OCI-LY7 (cell line): ENCODE measurements at regions not wholly inside any gene's neighbourhood (a gene's known extent, or its start where the extent isn't known, plus 50 kb on each side); places are given as distances from the start of the nearest gene placed in this dataset.

Experiments used
- BruUV-seq: library from RNA; stranded (reverse); fragments of 400-500 nt; replicated peaks from 2 replicates; lab custom pipeline; 2021; lab: Mats Ljungman, UMichigan
- CTCF ChIA-PET: fragments of 300-600 bp; sonication (Branson Sonifier 250); formaldehyde crosslinking; loops from one replicate; lab custom pipeline; 2022; ENCODE audit warnings: antibody characterized with exemption; ENCODE audit not compliant: unreplicated experiment; lab: Charles Lee
- POLR2A ChIA-PET: fragments of 300-600 bp; sonication (Branson Sonifier 250); formaldehyde crosslinking; loops from one replicate; lab custom pipeline; 2022; ENCODE audit warnings: antibody characterized with exemption; lab: Charles Lee
- DNase-seq: peaks from one replicate; pipeline ENCODE4 v3.0.0-alpha.2; 2015; ENCODE audit warnings: low spot score
- H2AFZ ChIP-seq: fragments of 200-600 bp; sonication (generic), shearing (Covaris generic); 2 replicates; pipeline ENCODE4 v1.6.1; 2014; ENCODE audit warnings: mild to moderate bottlenecking, antibody characterized with exemption, low read length, moderate library complexity
- H3K27ac ChIP-seq: fragments of 200-600 bp; sonication (generic); 2 replicates; pipeline ENCODE4 v1.5.1; 2014; ENCODE audit warnings: mixed run types, low read depth, mild to moderate bottlenecking, moderate library complexity, low read length, inconsistent platforms; ENCODE audit not compliant: poor library complexity, severe bottlenecking
- H3K36me3 ChIP-seq: fragments of 200-600 bp; sonication (generic); 2 replicates; pipeline ENCODE4 v1.6.1; 2014; ENCODE audit warnings: mild to moderate bottlenecking, antibody characterized with exemption, low read length, moderate library complexity, mixed read lengths; ENCODE audit not compliant: insufficient read depth
- H3K4me1 ChIP-seq: fragments of 200-600 bp; sonication (generic); 2 replicates; pipeline ENCODE4 v1.5.1; 2014; ENCODE audit warnings: mild to moderate bottlenecking, low read length; ENCODE audit not compliant: insufficient read depth, poor library complexity, severe bottlenecking
- H3K4me2 ChIP-seq: fragments of 200-600 bp; sonication (generic); 2 replicates; pipeline ENCODE4 v1.6.1; 2014; ENCODE audit warnings: mild to moderate bottlenecking, low read length
- H3K4me3 ChIP-seq: fragments of 200-600 bp; sonication (generic); 2 replicates; pipeline ENCODE4 v1.5.1; 2014; ENCODE audit warnings: mild to moderate bottlenecking, low read depth, low read length; ENCODE audit not compliant: poor library complexity, severe bottlenecking
- H3K79me2 ChIP-seq: fragments of 200-600 bp; sonication (generic); 2 replicates; pipeline ENCODE4 v1.6.1; 2016; ENCODE audit warnings: low read depth, mild to moderate bottlenecking, low read length, moderate library complexity, mixed read lengths; ENCODE audit not compliant: insufficient read depth
- H3K9me2 ChIP-seq: fragments of 200-600 bp; sonication (generic); 2 replicates; pipeline ENCODE4 v1.6.1; 2016; ENCODE audit warnings: mild to moderate bottlenecking, low read length, mixed read lengths; ENCODE audit not compliant: insufficient read depth
- H3K9me3 ChIP-seq: fragments of 200-600 bp; sonication (generic); 2 replicates; pipeline ENCODE4 v1.6.1; 2014; ENCODE audit warnings: mild to moderate bottlenecking, mixed run types, low read length, mixed read lengths
- H4K20me1 ChIP-seq: fragments of 200-600 bp; sonication (generic); 2 replicates; pipeline ENCODE4 v1.6.1; 2014; ENCODE audit warnings: mild to moderate bottlenecking, antibody characterized with exemption, low read length, moderate library complexity, mixed read lengths; ENCODE audit not compliant: insufficient read depth
- CTCF ChIP-seq: fragments of 200-600 bp; sonication (generic); conservative IDR thresholded peaks from 2 replicates; pipeline ENCODE4 v1.5.1; 2014; ENCODE audit warnings: mild to moderate bottlenecking, antibody characterized with exemption, low read length, moderate library complexity, mixed read lengths
- EZH2phosphoT487 ChIP-seq: fragments of 200-600 bp; sonication (generic); IDR thresholded peaks from 2 replicates; pipeline ENCODE4 v1.6.1; 2018; ENCODE audit warnings: low read depth, borderline replicate concordance, mild to moderate bottlenecking, mixed run types, antibody characterized with exemption, low read length, moderate library complexity, mixed read lengths
- intact Hi-C: fragments of 100-400 bp; cut with micrococcal nuclease; formaldehyde crosslinking; loops from one replicate; pipeline ENCODE4 v1.10.0; 2022; ENCODE audit not compliant: unreplicated experiment

DNA sequence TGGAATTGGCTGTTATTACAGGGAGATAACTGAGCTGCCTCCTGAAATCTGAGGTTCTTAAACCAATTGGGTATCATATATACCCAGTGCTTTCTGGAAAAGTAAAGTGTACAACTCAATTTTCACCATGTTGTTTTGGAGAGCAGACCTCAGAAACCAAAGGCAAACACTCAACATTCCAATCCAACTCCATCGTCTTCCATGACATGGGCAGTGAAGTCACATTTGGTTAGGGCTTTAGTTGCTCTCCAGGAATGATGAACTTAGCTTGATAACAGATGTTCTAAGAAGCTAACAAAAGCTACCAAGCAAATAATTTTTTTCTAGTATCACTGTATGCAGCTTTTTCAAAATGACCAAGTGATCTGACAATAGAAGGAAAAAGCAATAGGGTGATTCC, 107.0 kb upstream of the SLC35G4 start:
- intact Hi-C loops: no loop called here
- no TSS peak for BruUV-seq
- H3K4me2 ChIP-seq: no peak overlapping the region
- TF ChIP-seq CTCF (no peak), EZH2phosphoT487 (no peak)
- H3K36me3 ChIP-seq: no peaks in the 10 kb centered on the region
- ChIA-PET CTCF (no interaction called here), POLR2A (interaction anchor here (1.1 to 1.4 kb wide), 2 partner anchors 10 to 192 kb away, joined by 3 to 4 read pairs; no protein-coding TSS in a partner anchor)
- no peak overlapping the region for H3K4me3 ChIP-seq
- no peaks in the 10 kb centered on the region for H3K79me2 ChIP-seq
- H4K20me1 ChIP-seq: no peaks in the 10 kb centered on the region
- DNase-seq: no peak
- no peak overlapping the region for H3K27ac ChIP-seq
- no peaks in the 10 kb centered on the region for H3K9me3 ChIP-seq
- H2AFZ ChIP-seq: no peak overlapping the region
- H3K9me2 ChIP-seq: no peaks in the 10 kb centered on the region
- peaks cover 6% of the 10 kb centered on the region for H3K4me1 ChIP-seq

DNA sequence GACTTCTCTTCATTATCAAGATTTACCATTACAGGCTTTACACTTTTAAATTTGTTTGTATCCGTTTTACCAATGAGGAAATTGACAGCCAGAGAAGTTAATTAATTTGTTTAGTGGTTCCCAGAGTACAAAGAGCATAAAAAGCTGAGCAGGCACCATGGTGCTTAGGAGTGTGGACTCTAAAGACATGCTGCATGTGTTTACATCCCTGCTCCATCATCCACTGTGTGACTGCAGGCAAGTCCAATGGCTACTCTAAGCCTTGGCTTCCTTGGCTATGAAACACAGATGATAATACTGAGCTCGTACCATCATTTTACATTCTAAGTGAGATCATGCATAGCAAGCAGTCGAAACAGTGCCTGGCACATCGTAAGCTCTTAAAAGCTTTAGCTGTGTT, 108.0 kb upstream of the SLC35G4 start:
- Histone ChIP-seq H2AFZ (no peak overlapping the region), H3K9me2 (no peaks in the 10 kb centered on the region), H3K36me3 (no peaks in the 10 kb centered on the region), H3K27ac (no peak overlapping the region), H3K4me2 (no peak overlapping the region), H3K4me3 (no peak overlapping the region), H4K20me1 (no peaks in the 10 kb centered on the region), H3K4me1 (peaks cover 6% of the 10 kb centered on the region), H3K9me3 (no peaks in the 10 kb centered on the region), H3K79me2 (no peaks in the 10 kb centered on the region)
- POLR2A ChIA-PET: interaction anchor here (1.0 kb wide), 2 partner anchors 8 to 10 kb away, joined by 3 read pairs; no protein-coding TSS in a partner anchor
- intact Hi-C loops: no loop called here
- CTCF ChIA-PET: no interaction called here
- no TSS peak for BruUV-seq
- no peak for DNase-seq
- TF ChIP-seq EZH2phosphoT487: no peak
- no peak for TF ChIP-seq CTCF

DNA sequence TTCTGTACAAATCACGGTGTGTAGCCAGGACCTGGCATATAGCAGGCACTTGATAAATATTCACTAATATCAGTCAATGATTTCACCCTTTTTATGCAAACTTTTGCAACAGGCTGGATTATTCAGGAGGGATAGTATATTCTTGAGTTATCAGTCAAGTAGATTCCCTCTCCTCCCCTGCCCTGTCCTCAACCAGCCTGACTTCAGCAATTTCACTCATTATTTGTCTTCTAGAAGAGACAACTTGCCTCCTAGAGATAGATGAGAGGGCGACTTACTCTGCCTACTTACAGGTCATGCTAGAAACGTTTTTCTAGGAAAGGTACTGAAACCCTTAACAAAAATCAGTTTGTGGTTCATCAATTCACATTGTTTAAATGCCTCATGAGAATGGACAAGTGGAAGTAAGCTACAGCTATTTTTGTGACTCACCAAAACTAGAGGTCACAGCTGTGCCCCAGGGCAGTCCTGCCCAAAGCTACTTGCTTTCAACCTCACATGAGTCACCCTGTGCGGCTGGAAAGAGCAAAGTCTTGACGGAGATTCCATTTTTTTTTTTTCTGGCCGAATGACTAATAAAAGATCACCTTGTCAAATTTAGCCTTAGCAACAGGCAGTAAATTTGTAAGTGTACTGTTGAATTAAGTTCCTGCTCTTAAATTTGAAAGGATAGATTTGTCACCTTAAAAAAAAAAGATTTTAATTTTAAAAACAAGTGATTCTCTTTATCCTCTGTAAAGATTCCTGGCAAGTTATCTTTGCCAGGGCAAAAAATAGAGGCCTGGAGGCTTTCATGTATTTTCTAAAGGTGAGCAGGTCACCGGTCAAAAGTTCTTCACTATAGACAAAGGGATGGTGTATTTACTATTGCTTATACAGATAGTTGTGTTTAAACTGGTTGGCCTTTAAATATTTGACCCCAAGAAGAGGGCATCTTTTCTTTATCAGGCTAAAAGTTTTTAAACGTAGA, 109.0 kb upstream of the SLC35G4 start:
- Histone ChIP-seq H3K27ac (no peak overlapping the region), H2AFZ (no peak overlapping the region), H3K4me3 (no peak overlapping the region), H4K20me1 (no peaks in the 10 kb centered on the region), H3K9me3 (no peaks in the 10 kb centered on the region), H3K36me3 (no peaks in the 10 kb centered on the region), H3K9me2 (no peaks in the 10 kb centered on the region), H3K4me2 (no peak overlapping the region), H3K4me1 (peaks cover 6% of the 10 kb centered on the region), H3K79me2 (no peaks in the 10 kb centered on the region)
- BruUV-seq: no TSS peak
- POLR2A ChIA-PET: interaction anchor here (1.0 kb wide), 1 partner anchor 9 kb away, joined by 3 read pairs; no protein-coding TSS in a partner anchor
- CTCF ChIA-PET: no interaction called here
- TF ChIP-seq CTCF (no peak), EZH2phosphoT487 (no peak)
- DNase-seq: peak; percentile 31
- intact Hi-C loops: no loop called here
